ENCODE measurements at regions not wholly inside any gene's neighbourhood (a gene's known extent, or its start where the extent isn't known, plus 50 kb on each side); places are given as distances from the start of the nearest gene placed in this dataset.

- Histone ChIP-seq H3K36me3 (no peaks in the 10 kb centered on the region), H3K27me3 (ENCODE audit: insufficient read depth, low read depth, severe bottlenecking) (no peaks in the 10 kb centered on the region)
- TF ChIP-seq CTCF (IDR thresholded peaks at IDR 0.05; ENCODE audit: low read depth, low read length), result no peak
Measured at GRCh38 chr10:64635906-64636305, 1114.7 kb downstream of the REEP3 start.

GRCh38 chr10:64636461-64636860, 1115.3 kb downstream of the REEP3 start:
- TF ChIP-seq CTCF (IDR thresholded peaks at IDR 0.05; ENCODE audit: low read depth, low read length), result no peak
- H3K4me3 ChIP-seq (ENCODE audit: low read depth, low read length), result no peak overlapping the region
- DNase-seq, result no peak

More at GRCh38 chr10:64635906-64636305, 1114.7 kb downstream of the REEP3 start:
- Histone ChIP-seq H3K4me3 (ENCODE audit: low read depth, low read length) (no peak overlapping the region), H3K27ac (no peak overlapping the region), H3K9me3 (ENCODE audit: severe bottlenecking) (no peaks in the 10 kb centered on the region)
- no peak for DNase-seq

GRCh38 chr10:64637939-64638338, 1116.7 kb downstream of the REEP3 start:
- no peaks in the 10 kb centered on the region for H3K9me3 ChIP-seq (ENCODE audit: severe bottlenecking)
- no peak overlapping the region for H3K27ac ChIP-seq
- DNase-seq, result no peak
- H3K27me3 ChIP-seq (ENCODE audit: insufficient read depth, low read depth, severe bottlenecking), result no peaks in the 10 kb centered on the region
- no peak overlapping the region for H3K4me3 ChIP-seq (ENCODE audit: low read depth, low read length)
- no peak for TF ChIP-seq CTCF (IDR thresholded peaks at IDR 0.05; ENCODE audit: low read depth, low read length)
- no peaks in the 10 kb centered on the region for H3K36me3 ChIP-seq

More at GRCh38 chr10:64636461-64636860, 1115.3 kb downstream of the REEP3 start:
- Histone ChIP-seq H3K27ac (no peak overlapping the region), H3K27me3 (ENCODE audit: insufficient read depth, low read depth, severe bottlenecking) (no peaks in the 10 kb centered on the region), H3K9me3 (ENCODE audit: severe bottlenecking) (no peaks in the 10 kb centered on the region), H3K36me3 (no peaks in the 10 kb centered on the region)

GRCh38 chr10:64648915-64649314, 1127.7 kb downstream of the REEP3 start:
- Histone ChIP-seq H3K27ac (no peak overlapping the region), H3K9me3 (ENCODE audit: severe bottlenecking) (no peaks in the 10 kb centered on the region), H3K4me3 (ENCODE audit: low read depth, low read length) (no peak overlapping the region), H3K36me3 (no peaks in the 10 kb centered on the region), H3K27me3 (ENCODE audit: insufficient read depth, low read depth, severe bottlenecking) (no peaks in the 10 kb centered on the region)
- peak; percentile 31; the same call in 1 of the 2 replicates for TF ChIP-seq CTCF (IDR thresholded peaks at IDR 0.05; ENCODE audit: low read depth, low read length)
- peak; percentile 12 for DNase-seq

- no peaks in the 10 kb centered on the region for H3K9me3 ChIP-seq (ENCODE audit: severe bottlenecking)
- no peak overlapping the region for H3K27ac ChIP-seq
- H3K36me3 ChIP-seq, result no peaks in the 10 kb centered on the region
- no peak for TF ChIP-seq CTCF (IDR thresholded peaks at IDR 0.05; ENCODE audit: low read depth, low read length)
- DNase-seq, result no peak
- no peak overlapping the region for H3K4me3 ChIP-seq (ENCODE audit: low read depth, low read length)
- H3K27me3 ChIP-seq (ENCODE audit: insufficient read depth, low read depth, severe bottlenecking), result no peaks in the 10 kb centered on the region
Measured at GRCh38 chr10:64658528-64658927, 1137.3 kb downstream of the REEP3 start.

GRCh38 chr10:64659311-64659710, 1138.1 kb downstream of the REEP3 start:
- no peak for DNase-seq
- no peak overlapping the region for H3K27ac ChIP-seq
- TF ChIP-seq CTCF (IDR thresholded peaks at IDR 0.05; ENCODE audit: low read depth, low read length), result no peak
- H3K4me3 ChIP-seq (ENCODE audit: low read depth, low read length), result no peak overlapping the region
- H3K27me3 ChIP-seq (ENCODE audit: insufficient read depth, low read depth, severe bottlenecking), result no peaks in the 10 kb centered on the region
- no peaks in the 10 kb centered on the region for H3K36me3 ChIP-seq
- no peaks in the 10 kb centered on the region for H3K9me3 ChIP-seq (ENCODE audit: severe bottlenecking)
